Suppressor macrophage treated with lipopolysaccharide for 1 hour (primary cell): ENCODE measurements at regions not wholly inside any gene's neighbourhood (a gene's known extent, or its start where the extent isn't known, plus 50 kb on each side); places are given as distances from the start of the nearest gene placed in this dataset.

Source experiments
- DNase-seq, 3 donors: peaks; one replicate each; pipeline ENCODE4 v3.0.0-alpha.2; 2020 to 2022

DNA sequence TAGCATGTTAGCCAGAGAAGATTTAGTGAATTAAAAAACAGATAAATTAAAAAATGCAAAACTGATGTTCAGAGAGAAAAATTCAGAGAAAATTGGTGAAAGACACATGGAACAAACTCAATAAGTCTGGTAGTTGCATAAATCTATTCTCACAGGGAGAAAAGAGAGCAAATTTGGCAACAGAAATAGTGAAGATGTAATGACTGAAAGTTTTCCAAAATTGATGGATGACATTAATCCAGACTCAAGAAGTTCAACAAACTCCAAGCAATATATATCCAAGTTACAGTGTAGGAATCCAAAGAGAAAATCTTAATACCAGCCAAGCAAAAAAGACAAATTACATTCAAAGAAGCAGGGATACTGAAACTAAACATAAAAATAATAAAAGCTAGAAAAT lies 302.7 kb upstream of the ARPP21 start:
- DNase-seq = no peak

DNA sequence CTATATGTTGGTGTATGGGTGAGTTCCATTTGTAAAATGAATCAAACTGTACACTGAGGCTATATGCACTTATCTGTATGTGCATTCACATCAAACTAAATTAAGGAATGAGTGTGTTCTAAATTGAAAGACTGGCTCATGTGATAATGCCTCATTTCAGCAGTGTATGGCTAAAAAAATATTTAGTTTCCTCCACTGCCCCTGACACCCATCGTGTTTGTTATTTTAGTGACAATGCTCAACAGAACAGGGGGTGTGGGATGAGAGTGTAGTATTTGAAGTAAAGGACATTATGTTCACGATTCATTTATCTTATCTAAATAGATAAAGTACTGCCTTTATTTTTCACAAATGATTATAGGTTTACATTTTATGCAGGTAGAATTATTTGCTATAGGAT lies 301.1 kb upstream of the ARPP21 start:
- DNase-seq = no peak

DNA sequence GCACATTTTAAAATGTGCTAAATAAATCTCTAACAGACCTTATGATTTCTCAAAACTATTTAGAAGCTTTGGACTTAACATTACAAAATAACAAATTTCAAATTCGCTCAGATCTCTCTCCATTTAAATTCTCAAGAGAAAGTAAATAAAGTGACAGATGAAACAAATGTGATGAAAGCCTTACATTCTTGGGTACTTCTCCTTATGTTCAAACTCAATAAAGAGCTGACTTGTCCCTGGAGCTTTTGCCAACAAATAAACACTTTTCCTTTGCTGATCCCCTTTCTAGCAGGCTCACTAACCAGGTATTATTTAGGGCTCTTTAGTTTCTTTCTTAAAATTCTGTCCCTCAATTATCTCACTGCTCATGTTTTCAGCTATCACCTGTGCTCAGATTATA lies 259.1 kb upstream of the ARPP21 start:
- no peak for DNase-seq

DNA sequence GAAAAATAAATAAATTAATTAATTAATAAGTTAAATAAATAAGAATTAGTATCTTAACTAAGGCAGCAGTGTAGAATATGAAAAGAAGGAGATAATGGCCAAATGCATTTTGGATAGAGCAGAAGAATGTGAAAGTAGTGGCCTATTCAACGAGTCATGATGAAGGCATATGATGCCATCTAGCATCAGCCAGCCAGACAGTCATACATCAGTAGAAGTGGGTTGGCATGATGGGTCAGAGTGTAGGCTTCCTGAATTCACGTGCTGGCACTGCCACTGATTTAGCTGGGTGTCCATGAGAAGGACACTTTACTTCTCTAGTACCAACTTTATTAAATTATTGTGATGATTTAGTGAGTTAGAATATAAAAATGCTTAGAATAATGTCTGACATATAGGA lies 256.1 kb upstream of the ARPP21 start:
- no peak for DNase-seq

DNA sequence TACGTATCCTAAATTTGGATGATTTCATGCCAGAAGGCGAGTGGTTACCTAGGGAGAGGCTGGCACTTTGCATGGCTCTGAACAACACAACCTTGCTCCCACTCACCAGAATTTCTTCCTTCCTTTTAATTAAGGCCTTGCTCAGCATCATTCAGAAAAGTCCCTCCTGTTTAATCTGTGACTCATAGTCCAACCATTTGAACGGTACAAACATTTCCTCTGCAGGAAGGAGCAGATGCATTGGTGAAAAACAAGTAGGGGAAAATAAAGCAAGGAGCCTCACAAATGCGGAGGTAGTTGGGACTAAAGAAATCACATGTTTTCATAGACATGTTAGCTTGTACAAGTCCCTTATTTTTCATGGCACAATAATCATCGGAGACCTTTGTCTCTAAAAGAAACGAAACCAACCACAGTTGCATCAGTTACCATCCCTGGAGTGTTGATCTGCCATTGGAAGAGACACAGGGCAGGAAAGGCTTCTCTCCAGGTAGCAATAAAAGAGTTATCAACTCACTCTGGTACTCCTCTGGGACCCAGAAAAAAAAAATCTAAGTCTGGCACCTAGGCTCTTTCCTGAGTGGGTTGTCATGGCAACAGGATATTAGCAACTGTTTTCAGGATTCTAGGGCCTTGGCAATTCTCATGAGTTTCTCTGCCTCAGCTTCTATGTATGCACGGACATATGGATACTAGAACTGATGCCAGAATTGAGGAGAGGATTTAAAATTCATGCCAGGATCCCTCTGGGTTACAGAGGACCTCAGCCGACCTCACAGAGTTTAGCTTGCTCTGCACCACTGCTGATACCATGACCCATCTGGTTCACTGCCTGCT lies 255.4 kb upstream of the ARPP21 start:
- no peak for DNase-seq

DNA sequence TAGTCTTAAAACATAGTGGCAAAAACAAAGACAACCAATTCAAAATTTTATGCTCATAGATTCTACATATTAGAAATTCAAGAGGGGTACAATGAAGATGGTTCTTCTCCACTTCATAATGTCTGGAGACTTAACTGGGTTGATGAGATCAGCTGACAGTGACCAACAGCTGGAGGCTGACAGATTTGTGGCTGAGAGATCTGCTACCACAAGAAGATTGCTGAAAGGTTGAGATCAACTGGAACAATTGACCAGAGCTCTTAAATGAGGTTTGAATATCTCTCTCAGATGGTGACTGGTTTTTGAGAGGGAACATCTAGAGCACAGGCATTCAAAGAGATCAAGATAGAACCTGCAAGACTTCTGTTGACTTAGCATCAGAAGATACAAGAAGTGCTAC lies 254.1 kb upstream of the ARPP21 start:
- no peak for DNase-seq

DNA sequence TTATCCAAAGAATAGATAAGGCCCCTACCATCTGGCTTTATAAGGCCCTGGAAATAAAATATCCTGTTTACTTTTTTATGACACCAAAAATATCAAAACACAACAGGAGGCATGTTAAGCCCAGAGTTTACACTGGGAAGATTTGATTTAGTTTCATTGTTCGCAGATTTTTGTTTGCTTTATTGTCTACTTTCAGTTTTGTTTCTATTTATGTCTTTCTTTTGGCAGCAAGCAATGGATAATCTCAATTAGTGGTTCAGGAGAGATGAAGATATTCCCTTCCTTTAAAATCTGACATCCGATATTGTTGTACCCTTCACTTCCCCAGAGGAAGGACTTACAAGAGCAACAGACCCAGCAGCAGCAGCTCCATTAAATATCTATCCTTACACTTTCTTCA lies 249.4 kb upstream of the ARPP21 start:
- DNase-seq = no peak

DNA sequence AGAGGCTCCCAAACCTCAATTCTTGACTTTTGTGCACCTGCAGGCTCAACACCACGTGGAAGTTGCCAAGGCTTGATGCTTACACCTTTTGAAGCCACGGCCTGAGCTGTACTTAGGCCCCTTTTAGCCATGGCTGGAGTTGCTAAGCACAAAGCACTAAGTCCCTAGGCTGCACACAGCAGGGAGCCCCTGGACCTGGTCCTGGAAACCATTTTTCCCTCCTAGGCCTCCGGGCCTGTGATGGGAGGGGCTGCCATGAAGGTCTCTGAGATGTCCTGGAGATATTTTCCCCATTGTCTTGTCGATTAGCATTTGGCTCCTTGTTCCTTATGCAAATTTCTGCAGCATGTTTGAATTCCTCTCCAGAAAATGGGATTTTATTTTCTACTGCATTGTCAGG lies 247.1 kb upstream of the ARPP21 start:
- DNase-seq = no peak

DNA sequence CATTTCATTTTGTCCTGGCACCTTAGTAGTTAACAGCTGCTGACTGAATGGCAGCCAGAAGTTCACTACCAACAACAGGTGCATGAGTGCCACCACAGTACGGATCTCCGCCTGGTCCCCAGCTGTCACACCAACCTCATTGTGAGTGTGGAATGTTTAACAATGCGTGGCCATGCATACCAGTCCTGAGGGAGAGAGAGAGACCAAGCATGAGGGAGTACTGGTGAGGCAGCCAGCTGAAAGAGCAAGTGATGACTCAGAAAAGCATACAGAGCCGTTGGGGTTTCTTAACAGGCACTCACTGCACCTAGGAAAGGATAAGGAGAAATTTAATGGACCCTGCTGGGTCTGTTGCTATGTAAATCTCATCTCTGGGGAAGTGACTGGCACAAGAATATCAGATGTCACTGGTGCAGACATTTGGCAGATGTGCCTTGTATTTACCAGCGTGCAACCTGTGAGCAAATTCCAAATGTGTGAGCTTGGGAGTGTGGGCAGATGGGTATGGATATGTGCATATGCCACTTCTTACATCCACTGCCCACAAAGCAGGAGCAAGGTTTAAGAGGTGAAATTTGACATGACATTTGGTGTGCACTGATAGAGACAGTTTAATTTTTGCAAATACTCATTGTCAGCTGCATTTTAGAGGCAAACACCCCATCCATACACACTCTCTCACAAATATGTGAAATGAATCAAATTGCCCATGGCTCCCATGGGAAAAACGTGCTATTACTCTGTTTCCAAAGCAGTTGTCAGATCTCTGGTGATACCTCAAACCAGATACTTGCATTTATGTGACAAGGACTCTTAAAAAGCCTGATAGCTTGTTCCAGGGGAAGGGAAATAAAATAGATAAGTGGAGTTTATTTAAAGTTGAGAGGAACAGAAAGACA lies 245.2 kb upstream of the ARPP21 start:
- DNase-seq = no peak

DNA sequence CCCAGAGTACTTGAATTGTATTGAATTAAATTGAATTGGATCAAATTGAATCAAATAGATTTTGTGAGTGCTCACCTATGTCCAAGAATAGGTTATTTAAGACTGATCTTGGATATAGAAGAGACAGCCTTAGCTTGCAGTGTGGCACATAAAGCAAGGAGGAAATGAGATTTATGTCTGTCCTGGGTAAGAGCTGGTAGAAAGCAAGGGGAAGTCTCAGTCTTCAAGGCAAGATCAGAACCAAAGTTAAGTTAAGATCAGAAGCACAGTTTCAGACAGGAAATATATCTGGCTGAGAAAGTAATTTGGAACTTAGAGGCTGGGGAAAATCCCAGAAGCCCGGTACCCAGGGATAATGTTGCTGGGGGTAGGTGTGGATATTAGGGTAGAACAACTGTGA lies 244.4 kb upstream of the ARPP21 start:
- no peak for DNase-seq

DNA sequence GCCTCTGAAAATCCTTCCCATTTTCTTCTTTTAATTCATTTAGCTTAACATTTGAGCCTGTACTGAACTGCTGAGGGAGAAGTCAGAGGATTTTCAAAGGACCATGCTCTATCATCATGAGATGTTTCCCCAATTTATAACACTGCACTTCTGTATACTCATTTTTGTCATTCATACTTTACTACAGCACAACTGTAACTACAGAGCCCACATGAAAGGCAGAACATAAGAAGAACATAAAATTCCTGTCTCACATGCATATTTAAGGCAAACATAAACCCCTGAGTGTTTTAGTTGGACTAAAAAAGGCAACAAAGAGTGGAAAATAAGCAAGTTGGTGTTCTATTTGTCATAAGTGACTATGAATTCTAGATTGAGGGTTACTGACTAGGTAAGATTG lies 237.7 kb upstream of the ARPP21 start:
- no peak for DNase-seq

DNA sequence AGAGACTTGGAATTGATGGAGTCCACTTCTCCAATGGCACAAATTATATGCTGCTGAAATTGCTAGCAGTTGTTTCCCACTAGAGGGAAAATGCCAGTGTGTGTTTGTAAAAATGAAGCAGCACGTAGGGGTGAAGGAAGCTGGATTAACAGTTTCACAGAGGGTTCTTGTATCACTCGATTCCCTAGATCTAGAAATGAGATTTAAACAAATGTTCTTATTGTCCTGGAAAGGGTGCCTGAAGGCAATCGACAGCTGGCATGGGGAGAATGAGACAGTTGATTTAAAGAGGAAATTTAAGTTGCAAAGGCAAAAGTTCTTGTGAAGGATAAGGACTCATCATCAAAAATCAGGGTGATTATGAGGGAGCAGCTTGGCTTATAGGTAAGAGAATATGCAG lies 234.8 kb upstream of the ARPP21 start:
- DNase-seq = no peak

DNA sequence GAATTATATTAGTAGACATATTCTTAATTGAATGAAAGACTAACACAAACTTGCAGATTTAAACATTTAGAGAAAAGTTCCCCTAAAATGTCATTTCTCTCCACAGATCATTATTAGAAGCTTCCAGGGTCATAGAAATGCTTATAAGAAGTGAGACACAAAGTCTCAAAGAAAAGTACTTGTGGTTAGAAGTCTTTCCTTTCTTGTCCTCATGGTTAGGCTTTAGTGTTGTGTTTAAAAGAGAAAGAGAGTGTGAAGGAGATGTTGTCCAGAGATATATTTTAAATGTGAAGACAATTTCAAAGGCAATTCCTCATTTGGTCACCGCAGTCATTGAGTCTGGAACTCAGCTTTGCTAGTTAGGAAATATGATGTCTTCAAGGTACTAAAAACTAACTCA lies 230.4 kb upstream of the ARPP21 start:
- DNase-seq = no peak

DNA sequence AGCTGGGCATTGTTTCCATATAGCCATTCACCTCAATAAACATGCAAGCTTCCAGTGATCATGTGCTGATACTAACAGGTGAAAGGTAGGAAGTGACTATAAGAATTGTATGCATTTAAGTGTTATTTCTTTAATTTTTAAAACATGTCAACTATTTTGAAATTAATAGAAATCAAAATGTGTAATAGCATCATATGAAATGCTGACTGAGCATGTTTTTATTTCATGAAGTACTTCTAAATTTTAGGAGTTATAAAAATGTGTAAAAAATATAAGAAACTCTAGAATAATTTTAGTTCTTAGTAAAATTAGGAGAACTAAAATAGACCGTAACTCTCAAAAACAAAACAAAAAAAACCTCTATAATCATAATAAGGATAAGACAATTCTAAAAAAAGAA lies 229.3 kb upstream of the ARPP21 start:
- no peak for DNase-seq

DNA sequence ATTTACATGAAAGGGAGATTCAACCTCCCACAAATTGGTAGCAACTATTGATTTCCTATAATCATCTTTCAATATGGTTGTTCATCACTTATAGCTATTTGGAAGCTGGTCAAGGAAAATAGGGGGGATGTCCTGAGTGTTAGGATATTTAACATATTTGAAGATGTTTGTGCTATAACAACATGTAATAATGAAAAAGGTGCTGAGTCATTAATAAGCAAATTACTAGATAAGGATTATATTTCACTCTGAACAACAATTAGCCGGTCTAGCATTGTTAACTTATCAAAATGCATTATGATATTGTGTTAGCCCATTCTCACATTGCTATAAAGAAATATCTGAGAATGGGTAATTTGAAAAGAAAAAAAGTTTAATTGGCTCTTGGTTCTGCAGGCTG lies 225.8 kb upstream of the ARPP21 start:
- DNase-seq = no peak

DNA sequence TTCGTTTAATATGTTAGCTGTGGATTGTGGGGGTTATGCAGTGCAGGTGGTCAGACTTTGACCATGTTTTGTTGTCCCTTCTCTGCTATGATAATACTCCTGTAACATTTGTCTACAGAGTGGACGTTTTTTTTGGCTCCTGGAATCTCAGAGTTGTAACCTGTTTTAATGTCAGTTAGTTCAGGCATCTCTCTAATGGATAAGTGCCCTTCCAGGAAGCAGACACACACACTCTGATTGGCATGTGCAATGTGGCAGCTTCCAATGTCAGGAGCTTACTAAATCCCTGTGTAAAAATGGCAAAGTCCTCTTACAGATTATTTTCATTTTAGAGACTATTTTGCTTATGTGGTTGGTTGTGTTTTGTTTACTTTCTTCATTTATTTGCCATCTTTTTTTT lies 222.2 kb upstream of the ARPP21 start:
- DNase-seq = no peak

DNA sequence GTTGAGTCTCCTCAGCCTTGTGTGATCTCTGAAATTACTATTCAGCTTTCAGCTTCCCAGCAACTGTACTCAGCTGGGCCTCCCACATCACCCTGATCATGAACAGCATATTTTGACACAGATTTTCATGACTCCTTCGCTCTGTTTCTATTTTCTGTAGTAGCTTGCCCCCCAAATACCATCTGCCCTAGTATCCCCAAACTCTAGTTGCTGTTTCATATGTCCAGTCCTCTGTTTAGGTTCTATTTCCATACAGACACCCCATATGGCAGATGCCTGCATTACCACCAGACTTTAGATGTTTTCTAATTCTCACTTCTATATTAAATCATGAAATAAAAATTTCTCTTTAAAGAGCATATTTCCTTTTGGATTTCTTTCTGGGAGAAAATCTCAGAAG lies 217.2 kb upstream of the ARPP21 start:
- DNase-seq = no peak

DNA sequence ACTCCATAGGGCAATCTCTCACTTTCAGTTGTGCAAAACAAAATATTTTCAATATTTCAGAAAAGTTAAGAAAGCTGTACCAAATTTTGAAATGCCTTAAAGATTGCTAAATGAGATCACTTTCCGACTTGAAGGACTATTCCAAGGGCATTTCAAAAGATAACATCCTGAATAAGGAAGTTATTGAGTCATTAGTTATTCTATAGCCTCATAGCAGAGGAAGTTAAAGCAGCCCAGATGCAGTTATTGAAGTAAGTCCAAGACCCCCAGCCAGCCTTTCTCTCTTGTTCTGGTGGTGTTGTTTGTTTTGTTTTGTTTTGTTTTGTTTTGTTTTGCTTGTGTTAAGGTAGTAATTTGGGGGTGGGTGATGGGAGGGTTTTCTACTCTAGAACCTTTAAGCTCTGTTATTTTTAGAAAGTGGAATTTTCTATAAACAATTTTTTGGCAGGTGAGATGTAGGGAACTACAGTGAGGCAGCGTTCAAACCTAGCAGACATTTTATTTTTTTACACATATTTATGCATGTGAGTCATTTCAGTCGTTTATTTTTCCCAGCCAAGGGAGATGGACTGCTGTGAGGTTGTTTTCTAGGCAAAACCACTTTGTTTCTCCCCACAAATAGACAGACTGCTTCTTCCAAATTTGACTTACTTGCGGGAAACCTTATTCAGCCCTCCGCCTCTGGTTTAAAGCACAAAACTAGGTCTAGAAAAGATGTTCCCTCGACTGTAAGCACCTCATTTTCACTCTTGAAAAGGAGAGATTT lies 216.3 kb upstream of the ARPP21 start:
- no peak for DNase-seq

DNA sequence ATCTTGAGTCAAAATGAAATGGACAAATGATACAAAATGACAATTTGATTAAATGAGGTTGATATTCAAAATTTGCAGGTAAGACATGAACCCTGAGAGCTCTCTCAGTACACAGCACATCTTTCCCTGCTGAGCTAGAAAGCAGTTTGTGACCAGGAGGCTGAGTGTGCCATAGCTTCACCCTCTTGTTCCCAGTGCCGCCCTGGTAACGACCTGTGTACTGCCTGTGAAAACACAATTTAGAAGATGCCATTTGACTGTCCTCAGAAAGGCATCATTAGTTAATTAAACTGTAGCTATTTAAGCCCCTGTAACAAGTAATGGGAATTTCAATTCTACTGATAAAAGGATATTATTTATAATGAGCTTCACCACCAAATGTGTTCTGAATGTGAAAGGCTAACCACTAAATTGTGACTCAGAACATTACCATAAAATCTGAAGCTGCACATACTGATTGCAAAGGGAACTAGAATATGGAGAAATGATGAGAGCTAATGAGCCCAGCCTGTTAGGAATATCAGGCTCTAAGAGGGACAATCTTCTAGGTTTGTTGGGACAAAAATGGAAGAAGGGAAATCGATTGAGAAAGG lies 212.9 kb upstream of the ARPP21 start:
- DNase-seq = no peak

DNA sequence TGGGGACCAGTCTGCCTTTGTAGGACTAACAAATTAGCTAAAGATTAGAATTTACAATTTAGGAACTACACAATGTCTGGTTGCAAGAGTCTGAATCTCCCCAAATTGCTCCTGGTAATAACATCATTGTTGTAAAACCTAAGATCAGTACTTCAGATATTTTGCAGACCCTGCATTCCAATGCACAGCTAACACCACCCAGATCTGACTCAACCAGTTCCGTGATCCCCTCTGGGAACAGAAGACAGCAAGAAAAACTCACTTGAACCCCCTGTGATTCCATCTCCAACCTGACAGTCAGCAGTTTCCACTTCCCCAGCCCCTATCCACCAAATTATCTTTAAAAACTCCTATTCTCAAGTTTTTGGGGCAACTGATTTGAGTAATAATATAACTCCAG lies 201.9 kb upstream of the ARPP21 start:
- DNase-seq = no peak

DNA sequence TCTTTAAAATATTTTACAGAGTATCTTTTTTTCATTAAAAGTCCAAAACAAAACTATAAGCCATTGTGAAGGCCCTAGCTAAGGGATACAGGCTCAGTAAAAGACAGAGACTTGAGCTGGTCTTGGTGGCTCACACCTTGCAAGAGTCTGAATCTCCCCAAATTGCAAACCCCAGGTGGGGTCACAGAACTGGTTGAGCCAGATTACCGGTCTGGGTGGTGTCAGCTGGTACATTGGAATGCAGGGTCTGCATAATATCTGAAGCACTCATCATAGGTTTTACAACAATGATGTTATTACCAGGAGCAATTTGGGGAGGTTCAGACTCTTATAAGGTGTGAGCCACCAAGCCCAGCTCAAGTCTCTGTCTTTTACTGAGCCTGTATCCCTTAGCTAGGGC lies 201.2 kb upstream of the ARPP21 start:
- DNase-seq = no peak

DNA sequence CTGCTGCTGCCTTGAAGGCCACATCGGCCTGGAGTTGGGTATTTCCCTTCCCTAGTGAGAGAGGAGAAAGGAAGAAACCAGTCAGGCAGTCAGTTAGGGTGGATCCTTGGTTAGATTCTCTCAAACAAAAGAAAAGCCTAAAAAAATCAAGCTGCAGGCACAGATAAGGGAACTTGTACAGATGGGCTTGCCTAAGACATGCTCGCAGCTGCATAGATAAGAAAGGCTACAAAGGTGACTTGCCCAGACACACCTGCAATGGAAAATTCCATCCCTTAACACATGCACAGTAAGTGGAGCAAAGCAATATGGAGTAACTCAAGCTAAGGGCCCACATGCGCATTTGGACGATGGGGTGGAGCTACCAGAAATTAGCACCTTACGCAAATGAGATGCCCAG lies 199.7 kb upstream of the ARPP21 start:
- DNase-seq = no peak

DNA sequence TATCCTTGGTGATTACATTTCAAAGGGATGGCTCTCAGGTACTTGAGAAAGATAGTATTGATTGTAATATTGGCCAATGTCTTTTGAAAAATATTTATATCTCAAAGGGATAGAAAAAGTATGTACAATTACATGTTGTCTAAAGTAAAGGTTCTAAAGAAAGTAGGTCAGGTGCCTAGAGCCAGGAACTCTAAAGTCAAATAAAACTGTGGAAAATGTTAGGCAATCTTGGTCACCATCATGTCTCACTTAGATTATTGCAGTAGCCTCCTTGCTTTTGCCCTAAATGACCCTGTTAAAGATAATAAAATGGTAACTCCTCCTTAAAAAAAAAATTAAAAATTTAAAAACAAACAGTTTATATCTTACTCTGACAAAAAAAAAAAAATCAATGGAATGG lies 198.5 kb upstream of the ARPP21 start:
- no peak for DNase-seq
